ENCODE measurements at regions not wholly inside any gene's neighbourhood (a gene's known extent, or its start where the extent isn't known, plus 50 kb on each side); places are given as distances from the start of the nearest gene placed in this dataset.

- H3K9me3 ChIP-seq: no peaks in the 10 kb centered on the region
- no peaks in the 10 kb centered on the region for H3K36me3 ChIP-seq
- H3K4me1 ChIP-seq: no peaks in the 10 kb centered on the region
- no peak for TF ChIP-seq POLR2AphosphoS5 (IDR thresholded peaks at IDR 0.05)
- no peak for TF ChIP-seq CTCF (IDR thresholded peaks at IDR 0.05)
- no peak for TF ChIP-seq EP300 (IDR thresholded peaks at IDR 0.05)
- no peak for TF ChIP-seq POLR2A (IDR thresholded peaks at IDR 0.05)
- 85 to 100% methylated on average over 1 of the region's 1 CpG for WGBS, 2 donors (ENCODE audit: low coverage in 1 of 2)
- H3K4me3 ChIP-seq: no peak overlapping the region
- ATAC-seq: no peak
- no peaks in the 10 kb centered on the region for H3K27me3 ChIP-seq
- H3K27ac ChIP-seq: no peak overlapping the region
Observed at GRCh38 chr3:151955356-151955755, 81.9 kb downstream of the SUCNR1 start.

GRCh38 chr3:151960961-151961580 lies 87.6 kb downstream of the SUCNR1 start:
- Histone ChIP-seq H3K9me3 (no peaks in the 10 kb centered on the region), H3K4me1 (no peaks in the 10 kb centered on the region), H3K4me3 (no peak overlapping the region), H3K36me3 (no peaks in the 10 kb centered on the region), H3K27me3 (no peaks in the 10 kb centered on the region), H3K27ac (no peak overlapping the region)
- no peak for TF ChIP-seq POLR2AphosphoS5 (IDR thresholded peaks at IDR 0.05)
- no peak for TF ChIP-seq EP300 (IDR thresholded peaks at IDR 0.05)
- no peak for TF ChIP-seq CTCF (IDR thresholded peaks at IDR 0.05)
- no peak for TF ChIP-seq POLR2A (IDR thresholded peaks at IDR 0.05)
- WGBS, 2 donors (ENCODE audit: low coverage in 1 of 2): 82 to 85% methylated on average over 3 to 4 of the region's 4 CpGs
- no peak for ATAC-seq

- H3K27ac ChIP-seq: no peak overlapping the region
- ATAC-seq: no peak
- H3K27me3 ChIP-seq: no peaks in the 10 kb centered on the region
- 60 to 75% methylated on average over 1 of the region's 1 CpG for WGBS, 2 donors (ENCODE audit: low coverage in 1 of 2)
- no peak overlapping the region for H3K4me3 ChIP-seq
- TF ChIP-seq POLR2AphosphoS5 (IDR thresholded peaks at IDR 0.05) (no peak), EP300 (IDR thresholded peaks at IDR 0.05) (no peak), POLR2A (IDR thresholded peaks at IDR 0.05) (no peak), CTCF (IDR thresholded peaks at IDR 0.05) (no peak)
- H3K9me3 ChIP-seq: no peaks in the 10 kb centered on the region
- no peaks in the 10 kb centered on the region for H3K4me1 ChIP-seq
- no peaks in the 10 kb centered on the region for H3K36me3 ChIP-seq
Observed at GRCh38 chr3:151962352-151962751, 88.9 kb downstream of the SUCNR1 start.

GRCh38 chr3:151962912-151963311 lies 89.5 kb downstream of the SUCNR1 start:
- TF ChIP-seq POLR2A (IDR thresholded peaks at IDR 0.05) (no peak), EP300 (IDR thresholded peaks at IDR 0.05) (no peak), POLR2AphosphoS5 (IDR thresholded peaks at IDR 0.05) (no peak), CTCF (IDR thresholded peaks at IDR 0.05) (no peak)
- ATAC-seq: no peak
- Histone ChIP-seq H3K4me1 (no peaks in the 10 kb centered on the region), H3K9me3 (no peaks in the 10 kb centered on the region), H3K27ac (no peak overlapping the region), H3K36me3 (no peaks in the 10 kb centered on the region), H3K27me3 (no peaks in the 10 kb centered on the region), H3K4me3 (no peak overlapping the region)

- H3K9me3 ChIP-seq: no peaks in the 10 kb centered on the region
- H3K4me1 ChIP-seq: no peaks in the 10 kb centered on the region
- no peaks in the 10 kb centered on the region for H3K36me3 ChIP-seq
- H3K4me3 ChIP-seq: no peak overlapping the region
- H3K27me3 ChIP-seq: no peaks in the 10 kb centered on the region
- no peak for ATAC-seq
- H3K27ac ChIP-seq: no peak overlapping the region
- TF ChIP-seq POLR2A (IDR thresholded peaks at IDR 0.05): no peak
- no peak for TF ChIP-seq EP300 (IDR thresholded peaks at IDR 0.05)
- no peak for TF ChIP-seq POLR2AphosphoS5 (IDR thresholded peaks at IDR 0.05)
- no peak for TF ChIP-seq CTCF (IDR thresholded peaks at IDR 0.05)
- 80 to 100% methylated on average over 1 of the region's 1 CpG for WGBS, 2 donors (ENCODE audit: low coverage in 1 of 2)
Observed at GRCh38 chr3:151964743-151965142, 91.3 kb downstream of the SUCNR1 start.

All from gastroesophageal sphincter (tissue), 4 donors.